GM18508 (cell line): ENCODE measurements at regions not wholly inside any gene's neighbourhood (a gene's known extent, or its start where the extent isn't known, plus 50 kb on each side); places are given as distances from the start of the nearest gene placed in this dataset.
"Not testable (repeated sequence)": the region's sequence is repeated elsewhere in the genome, so short reads cannot be mapped to it uniquely, and the experiment has no call there.

ENCODE experiments used
- ATAC-seq: cut with Tn5 transposase; IDR thresholded peaks from one replicate; pipeline ENCODE4 v1.9.1; 2021; ENCODE audit warnings: moderate number of reproducible peaks; ENCODE audit not compliant: insufficient read depth, unreplicated experiment

- no peak for ATAC-seq
Measured at GRCh38 chr3:140859592-140860336, 81.9 kb upstream of the SLC25A36 start.

GRCh38 chr3:140863580-140864009 lies 78.0 kb upstream of the SLC25A36 start:
- ATAC-seq, result no peak

GRCh38 chr3:140870351-140870750 lies 71.3 kb upstream of the SLC25A36 start:
- ATAC-seq, result no peak

GRCh38 chr3:140871022-140871421 lies 70.6 kb upstream of the SLC25A36 start:
- no peak for ATAC-seq

- ATAC-seq, result not testable (repeated sequence)
Measured at GRCh38 chr3:140872165-140872564, 69.5 kb upstream of the SLC25A36 start.

GRCh38 chr3:140883428-140884040 lies 58.1 kb upstream of the SLC25A36 start:
- no peak for ATAC-seq

- not testable (repeated sequence) for ATAC-seq
Measured at GRCh38 chr3:140885697-140886096, 55.9 kb upstream of the SLC25A36 start.
